Heart right ventricle (tissue), 16 donors: ENCODE measurements at regions not wholly inside any gene's neighbourhood (a gene's known extent, or its start where the extent isn't known, plus 50 kb on each side); places are given as distances from the start of the nearest gene placed in this dataset.
"Not testable (repeated sequence)": the region's sequence is repeated elsewhere in the genome, so short reads cannot be mapped to it uniquely, and the experiment has no call there.

Experiments
- ATAC-seq, 8 donors: fragments of 200-7000 bp; cut with Tn5 transposase; one replicate each; pipeline ENCODE4 v1.9.1; 2020; ENCODE audit warnings: mild to moderate bottlenecking in 8 of 8, moderate library complexity in 8 of 8, moderate number of reproducible peaks in 1 of 8
- DNase-seq, 2 donors: peaks; one replicate each; pipeline ENCODE4 v3.0.0-alpha.2; 2020
- H3K27ac ChIP-seq, 10 donors: fragments of 200-600 bp; sonication (generic) in 2 of 10; one replicate each; pipeline versions ENCODE4 v1.5.0 to v1.8.0; 2020 to 2022; ENCODE audit warnings: mild to moderate bottlenecking in 3 of 10
- H3K27me3 ChIP-seq, 7 donors: fragments of 200-600 bp; one replicate each; pipeline ENCODE4 v1.8.0; 2021 to 2022; ENCODE audit warnings: mild to moderate bottlenecking in 2 of 7
- H3K36me3 ChIP-seq, 9 donors: fragments of 200-600 bp; sonication (generic) in 1 of 9; one replicate each; pipeline versions ENCODE4 v1.5.0 to v1.8.0; 2020 to 2022; ENCODE audit warnings: mild to moderate bottlenecking in 2 of 9
- H3K4me1 ChIP-seq, 9 donors: fragments of 200-600 bp; sonication (generic) in 1 of 9; one replicate each; pipeline versions ENCODE4 v1.5.0 to v1.8.0; 2020 to 2022; ENCODE audit warnings: mild to moderate bottlenecking in 4 of 9
- H3K4me3 ChIP-seq, 10 donors: fragments of 200-600 bp; sonication (generic) in 2 of 10; one replicate each; pipeline versions ENCODE4 v1.5.0 to v1.8.0; 2020 to 2022; ENCODE audit warnings: mild to moderate bottlenecking in 7 of 10, moderate library complexity in 2 of 10
- H3K9me3 ChIP-seq, 11 donors: fragments of 200-600 bp in 10 of 11; sonication (generic) in 2 of 11; one replicate each; pipeline versions ENCODE4 v1.5.0 to v1.8.0; 2013 to 2022; ENCODE audit warnings: mild to moderate bottlenecking in 2 of 11, control low read depth in 1 of 11, moderate library complexity in 1 of 11
- CTCF ChIP-seq, 9 donors: fragments of 200-600 bp; sonication (generic) in 2 of 9; IDR thresholded peaks; one replicate each; pipeline versions ENCODE4 v1.5.0 to v1.8.0; 2021 to 2022; ENCODE audit warnings: antibody characterized with exemption in 9 of 9, mild to moderate bottlenecking in 5 of 9, moderate library complexity in 1 of 9
- WGBS, 2 donors: extraction: QIAGEN DNeasy Blood & Tissue Kit; methylation state at CpG; one replicate each; pipeline ENCODE4 v1.1.7; 2013; ENCODE audit warnings: inconsistent platforms in 1 of 2; 5-methylcytosine and 5-hydroxymethylcytosine counted together
- intact Hi-C, 10 donors: fragments of 100-400 bp; cut with DNase I; formaldehyde crosslinking; loops; one replicate each; pipeline versions ENCODE4 v1.11.1 to v1.14.2; 2022
- donor health status: Arrhythmogenic right ventricular cardiomyopathy.
- donor health status: ischemic (EF 13 %, LVEDD 7.1; RV severe dilation, severe dysfunction).
- donor health status: healthy with polysubstance abuse.
- donor health status: DM: no; HTN: yes; CAD: no.
- donor health status: DM: no; HTN: no; CAD: no.
- donor health status: ischemic (EF 25% LVEDD 6.9; RV normal size, moderate dysfunction).
- donor health status: ischemic (EF 25% LVEDD 5.7; RV mildly dilated, moderate dysfunction).
- donor health status: healthy.
- donor health status: DM: yes; HTN: yes; CAD: no.
- donor health status: Ischemic cardiomyopathy.
- donor health status: ischemic (EF 35%, LVEDD 5.7; RV mildly dilated, moderate dysfunction).
- donor health status: nonischemic (EF 11% LVEDD 7.7; RV severe dilation, severe dysfunction).
- donor health status: DM: yes; HTN: yes; CAD: no.
- donor health status: PGD.
- donor health status: ischemic (EF 29% LVEDD 5.4; RV normal size, mild dysfunction).
- donor health status: nonischemic (EF 23%, LVEDD 6.1; RV moderate dilation, normal function).

GRCh38 chr18:39311111-39311712, 1745.6 kb upstream of the CELF4 start:
- no peak for DNase-seq
- no peak for TF ChIP-seq CTCF (IDR thresholded peaks at IDR 0.05)
- H3K36me3 ChIP-seq: no peaks in the 10 kb centered on the region

GRCh38 chr18:39308931-39309521, 1743.4 kb upstream of the CELF4 start:
- H3K27me3 ChIP-seq, H3K36me3 ChIP-seq, DNase-seq, intact Hi-C loops, H3K4me3 ChIP-seq, ATAC-seq, H3K27ac ChIP-seq, H3K4me1 ChIP-seq: not testable (repeated sequence)
- peaks cover 0 to 24% (median 0%) of the 10 kb centered on the region in 11 donors for H3K9me3 ChIP-seq
- WGBS, 2 donors: 97 to 98% methylated on average over 36 of the region's 36 CpGs

More at GRCh38 chr18:39311111-39311712, 1745.6 kb upstream of the CELF4 start:
- 91 to 94% methylated on average over 7 of the region's 7 CpGs for WGBS, 2 donors
- Histone ChIP-seq H3K4me1 (no peaks in the 10 kb centered on the region), H3K27me3 (no peaks in the 10 kb centered on the region), H3K4me3 (no peak overlapping the region), H3K9me3 (peaks cover 0 to 24% (median 0%) of the 10 kb centered on the region in 11 donors), H3K27ac (no peak overlapping the region)
- no peak for ATAC-seq
- intact Hi-C loops: no loop called here

GRCh38 chr18:39305766-39306165, 1740.2 kb upstream of the CELF4 start:
- DNase-seq: no peak
- no peak overlapping the region for H3K27ac ChIP-seq
- H3K4me1 ChIP-seq: no peaks in the 10 kb centered on the region
- no peak for TF ChIP-seq CTCF (IDR thresholded peaks at IDR 0.05)
- intact Hi-C loops: no loop called here
- 69 to 76% methylated on average over 1 of the region's 1 CpG for WGBS, 2 donors
- no peaks in the 10 kb centered on the region for H3K36me3 ChIP-seq
- H3K9me3 ChIP-seq: peaks cover 0 to 23% (median 0%) of the 10 kb centered on the region in 11 donors
- no peak overlapping the region for H3K4me3 ChIP-seq
- H3K27me3 ChIP-seq: no peaks in the 10 kb centered on the region
- no peak for ATAC-seq

- TF ChIP-seq CTCF (IDR thresholded peaks at IDR 0.05): no peak
- Histone ChIP-seq H3K36me3 (no peaks in the 10 kb centered on the region), H3K27me3 (no peaks in the 10 kb centered on the region), H3K4me1 (no peaks in the 10 kb centered on the region), H3K4me3 (no peak overlapping the region), H3K9me3 (no peaks in the 10 kb centered on the region), H3K27ac (no peak overlapping the region)
- intact Hi-C loops: no loop called here
- DNase-seq (no peak), ATAC-seq (no peak)
Measured at GRCh38 chr18:39302481-39302880, 1736.9 kb upstream of the CELF4 start.

GRCh38 chr18:39299152-39299551, 1733.6 kb upstream of the CELF4 start:
- ATAC-seq: no peak
- H3K4me3 ChIP-seq: no peak overlapping the region
- H3K27ac ChIP-seq: no peak overlapping the region
- no peaks in the 10 kb centered on the region for H3K9me3 ChIP-seq
- H3K4me1 ChIP-seq: no peaks in the 10 kb centered on the region
- 56 to 57% methylated on average over 4 of the region's 4 CpGs for WGBS, 2 donors
- no peaks in the 10 kb centered on the region for H3K36me3 ChIP-seq
- no peak for DNase-seq
- intact Hi-C loops: no loop called here
- H3K27me3 ChIP-seq: no peaks in the 10 kb centered on the region
- TF ChIP-seq CTCF (IDR thresholded peaks at IDR 0.05): no peak
